ENCODE measurements at regions not wholly inside any gene's neighbourhood (a gene's known extent, or its start where the extent isn't known, plus 50 kb on each side); places are given as distances from the start of the nearest gene placed in this dataset.
"Not testable (repeated sequence)": the region's sequence is repeated elsewhere in the genome, so short reads cannot be mapped to it uniquely, and the experiment has no call there.

GRCh38 chr22:44635567-44635966 is 66.4 kb upstream of the PRR5 start:
- TF ChIP-seq CTCF (IDR thresholded peaks at IDR 0.05; ENCODE audit: insufficient read depth, low read depth, low read length); EZH2 (IDR thresholded peaks at IDR 0.05; ENCODE audit: insufficient read depth, low read length): not testable (repeated sequence)

Data from astrocyte (in vitro differentiated cells and primary cell).